ENCODE measurements at regions not wholly inside any gene's neighbourhood (a gene's known extent, or its start where the extent isn't known, plus 50 kb on each side); places are given as distances from the start of the nearest gene placed in this dataset.
"Not testable (repeated sequence)": the region's sequence is repeated elsewhere in the genome, so short reads cannot be mapped to it uniquely, and the experiment has no call there.

DNA sequence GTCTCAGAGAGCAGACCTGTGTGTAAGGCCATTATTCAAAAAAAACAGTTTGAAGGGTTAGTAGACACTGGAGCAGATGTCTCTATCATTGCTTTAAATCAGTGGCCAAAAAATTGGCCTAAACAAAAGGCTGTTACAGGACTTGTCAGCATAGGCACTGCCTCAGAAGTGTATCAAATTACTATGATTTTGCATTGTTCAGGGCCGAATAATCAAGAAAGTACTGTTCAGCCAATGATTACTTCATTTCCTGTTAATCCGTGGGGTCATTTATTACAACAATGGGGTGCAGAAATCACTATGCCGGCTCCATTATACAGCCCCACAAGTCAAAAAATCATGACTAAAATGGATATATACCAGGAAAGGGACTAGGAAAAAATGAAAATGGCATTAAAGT, 160.3 kb downstream of the GPX5 start:
- not testable (repeated sequence) for H3K4me1 ChIP-seq (replicated peaks); H3K27ac ChIP-seq; H3K36me3 ChIP-seq; H3K27me3 ChIP-seq (replicated peaks); DNase-seq (ENCODE audit: low read depth in 1 of 2, low spot score in 2 of 2); H3K9me3 ChIP-seq (replicated peaks); H3K4me3 ChIP-seq

DNA sequence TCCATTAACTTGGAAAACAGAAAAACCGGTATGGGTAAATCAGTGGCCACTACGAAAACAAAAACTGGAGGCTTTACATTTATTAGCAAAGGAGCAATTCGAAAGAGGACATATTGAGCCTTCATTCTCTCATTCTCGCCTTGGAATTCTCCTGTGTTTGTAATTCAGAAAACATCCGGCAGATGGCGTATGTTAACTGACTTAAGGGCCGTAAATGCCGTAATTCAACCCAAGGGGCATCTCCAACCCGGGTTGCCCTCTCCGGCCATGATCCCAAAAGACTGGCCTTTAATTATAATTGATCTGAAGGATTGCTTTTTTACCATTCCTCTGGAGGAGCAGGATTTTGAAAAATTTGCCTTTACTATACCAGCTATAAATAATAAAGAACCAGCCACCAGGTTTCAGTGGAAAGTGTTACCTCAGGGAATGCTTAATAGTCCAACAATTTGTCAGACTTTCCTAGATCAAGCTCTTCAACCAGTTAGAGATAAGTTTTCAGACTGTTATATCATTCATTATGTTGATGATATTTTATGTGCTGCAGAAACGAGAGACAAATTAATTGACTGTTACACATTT, 160.9 kb downstream of the GPX5 start:
- peak; percentile 44 to 52 for DNase-seq (ENCODE audit: low read depth in 1 of 2, low spot score in 2 of 2)
- H3K27me3 ChIP-seq (replicated peaks); H3K4me1 ChIP-seq (replicated peaks); H3K4me3 ChIP-seq; H3K9me3 ChIP-seq (replicated peaks); H3K36me3 ChIP-seq; H3K27ac ChIP-seq: not testable (repeated sequence)

DNA sequence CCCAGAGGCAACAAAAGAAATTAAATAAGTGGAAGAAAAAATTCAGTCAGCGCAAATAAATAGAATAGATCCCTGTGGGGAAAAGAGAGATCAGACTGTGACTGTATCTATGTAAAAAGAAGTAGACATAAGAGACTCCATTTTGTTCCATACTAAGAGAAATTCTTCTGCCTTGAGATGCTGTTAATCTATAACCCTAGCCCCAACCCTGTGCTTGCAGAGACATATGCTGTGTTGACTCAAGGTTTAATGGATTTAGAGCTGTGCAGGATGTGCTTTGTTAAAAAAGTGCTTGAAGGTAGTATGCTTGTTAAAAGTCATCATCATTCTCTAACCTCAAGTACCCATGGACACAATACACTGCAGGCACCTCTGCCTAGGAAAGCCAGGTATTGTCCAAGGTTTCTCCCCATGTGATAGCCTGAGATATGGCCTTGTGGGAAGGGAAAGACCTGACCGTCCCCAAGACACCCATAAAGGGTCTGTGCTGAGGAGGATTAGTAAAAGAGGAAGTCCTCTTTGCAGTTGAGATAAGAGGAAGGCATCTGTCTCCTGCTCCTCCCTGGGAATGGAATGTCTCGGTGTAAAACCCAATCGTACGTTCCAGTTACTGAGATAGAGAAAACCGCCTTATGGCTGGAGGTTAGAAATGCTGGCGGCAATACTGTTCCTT, 161.8 kb downstream of the GPX5 start:
- not testable (repeated sequence) for H3K36me3 ChIP-seq; H3K4me3 ChIP-seq; DNase-seq (ENCODE audit: low read depth in 1 of 2, low spot score in 2 of 2); H3K9me3 ChIP-seq (replicated peaks); H3K27ac ChIP-seq; H3K27me3 ChIP-seq (replicated peaks); H3K4me1 ChIP-seq (replicated peaks)

DNA sequence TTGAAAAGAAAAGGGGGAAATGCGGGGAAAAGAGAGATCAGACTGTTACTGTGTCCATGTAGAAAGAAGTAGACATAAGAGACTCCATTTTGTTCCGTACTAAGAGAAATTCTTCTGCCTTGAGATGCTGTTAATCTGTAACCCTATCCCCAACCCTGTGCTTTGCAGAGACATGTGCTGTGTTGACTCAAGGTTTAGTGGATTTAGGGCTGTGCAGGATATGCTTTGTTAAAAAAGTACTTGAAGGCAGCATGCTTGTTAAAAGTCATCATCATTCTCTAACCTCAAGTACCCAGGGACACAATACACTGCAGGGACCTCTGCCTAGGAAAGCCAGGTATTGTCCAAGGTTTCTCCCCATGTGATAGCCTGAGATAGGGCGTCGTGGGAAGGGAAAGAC, 166.3 kb downstream of the GPX5 start:
- DNase-seq (ENCODE audit: low read depth in 1 of 2, low spot score in 2 of 2); H3K27ac ChIP-seq; H3K4me3 ChIP-seq; H3K36me3 ChIP-seq; H3K9me3 ChIP-seq (replicated peaks); H3K4me1 ChIP-seq (replicated peaks): not testable (repeated sequence)
- peaks cover 25% of the 10 kb centered on the region for H3K27me3 ChIP-seq (replicated peaks)

DNA sequence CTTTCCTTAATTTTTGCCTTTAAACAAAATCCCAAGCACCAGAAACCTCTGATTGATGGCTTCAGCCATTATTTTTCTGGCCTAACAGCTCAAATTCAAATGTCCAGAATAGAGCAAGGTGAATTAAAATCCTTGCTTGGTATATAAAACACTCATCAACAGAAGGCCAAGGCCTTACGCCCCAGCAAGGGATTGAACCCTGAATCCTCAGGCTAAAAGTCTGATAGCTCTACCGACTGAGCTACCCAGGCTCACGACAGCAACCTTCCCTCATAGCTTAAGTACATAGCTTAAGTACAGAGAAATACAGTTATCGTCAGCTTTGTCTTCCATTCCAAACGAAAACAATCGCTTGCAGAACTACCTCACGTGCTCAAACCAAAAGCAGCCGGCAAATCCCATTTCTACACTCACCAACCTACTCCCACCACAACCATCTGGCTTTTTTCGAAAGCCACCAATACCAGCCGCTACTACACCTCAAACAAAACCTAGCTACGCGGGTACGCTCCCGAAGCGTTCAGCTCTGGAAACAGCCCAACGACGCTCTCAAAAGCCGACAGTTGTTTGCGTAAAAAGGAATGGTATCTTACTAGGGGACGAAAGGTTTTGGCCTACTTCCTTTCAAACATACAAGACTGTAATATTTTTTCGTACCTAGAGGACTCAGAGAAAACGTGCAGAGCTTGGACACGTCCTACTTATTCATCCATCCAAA, 167.5 kb downstream of the GPX5 start:
- H3K9me3 ChIP-seq (replicated peaks): no peaks in the 10 kb centered on the region
- H3K27me3 ChIP-seq (replicated peaks): peaks cover 33% of the 10 kb centered on the region
- no peaks in the 10 kb centered on the region for H3K36me3 ChIP-seq
- H3K27ac ChIP-seq: no peak overlapping the region
- no peak overlapping the region for H3K4me3 ChIP-seq
- DNase-seq (ENCODE audit: low read depth in 1 of 2, low spot score in 2 of 2): no peak
- H3K4me1 ChIP-seq (replicated peaks): no peaks in the 10 kb centered on the region

DNA sequence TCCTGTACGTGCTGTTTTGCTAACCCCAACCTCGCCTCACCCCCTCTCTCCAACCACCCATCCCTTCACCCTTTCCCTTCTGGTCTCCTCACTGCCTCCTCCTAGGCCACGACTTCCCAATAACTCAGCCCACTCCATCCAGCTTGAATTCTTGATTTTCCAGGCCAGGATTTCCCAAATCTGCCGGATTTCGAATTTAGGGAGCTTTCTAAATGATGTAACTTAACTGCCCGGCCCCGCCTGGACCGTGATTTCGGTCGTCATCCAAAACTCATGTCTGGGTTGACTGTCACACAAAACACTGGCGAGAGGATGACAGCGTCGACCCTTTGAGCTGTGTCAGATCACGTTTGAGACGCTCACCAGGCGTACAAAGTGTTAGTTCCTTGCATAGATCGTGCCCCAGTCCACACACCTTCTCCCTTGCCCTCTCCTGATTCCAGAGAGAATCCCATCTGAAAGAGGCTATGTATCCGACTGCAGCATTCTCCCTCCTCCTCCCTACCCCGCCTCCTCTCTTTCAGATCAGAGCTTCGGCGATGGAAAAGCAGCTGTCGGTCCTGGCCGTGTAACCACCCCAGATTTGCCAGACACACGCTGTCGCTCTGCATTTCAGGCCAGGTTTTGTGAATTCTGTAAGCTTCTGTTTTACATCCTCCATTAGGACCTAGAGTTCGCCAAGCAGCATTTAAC, 168.2 kb downstream of the GPX5 start:
- H3K4me1 ChIP-seq (replicated peaks): no peaks in the 10 kb centered on the region
- no peaks in the 10 kb centered on the region for H3K36me3 ChIP-seq
- H3K4me3 ChIP-seq: no peak overlapping the region
- no peak for DNase-seq (ENCODE audit: low read depth in 1 of 2, low spot score in 2 of 2)
- H3K27ac ChIP-seq: no peak overlapping the region
- H3K27me3 ChIP-seq (replicated peaks): peaks cover 33% of the 10 kb centered on the region
- no peaks in the 10 kb centered on the region for H3K9me3 ChIP-seq (replicated peaks)

DNA sequence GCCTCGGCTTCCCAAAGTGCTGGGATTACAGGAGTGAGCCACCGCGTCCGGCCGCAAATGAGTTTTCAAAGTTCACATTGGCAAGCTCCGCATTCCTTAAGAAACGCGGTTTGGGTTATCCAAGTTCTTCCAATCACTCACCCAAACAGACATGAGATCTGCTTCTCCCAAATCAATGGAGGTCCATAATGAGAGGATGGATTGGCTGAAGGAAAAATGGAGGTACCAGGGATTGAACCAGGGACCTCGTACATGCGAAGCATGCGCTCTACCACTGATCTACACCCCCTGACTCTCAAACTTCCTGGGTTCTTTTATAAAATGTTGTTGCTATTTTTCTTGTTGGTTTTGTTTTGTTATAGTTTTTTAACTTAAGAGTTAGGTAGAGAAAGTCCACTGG, 170.0 kb downstream of the GPX5 start:
- Histone ChIP-seq H3K27ac (no peak overlapping the region), H3K4me3 (no peak overlapping the region), H3K9me3 (replicated peaks) (no peaks in the 10 kb centered on the region), H3K4me1 (replicated peaks) (no peaks in the 10 kb centered on the region), H3K27me3 (replicated peaks) (peaks cover 37% of the 10 kb centered on the region), H3K36me3 (no peaks in the 10 kb centered on the region)
- no peak for DNase-seq (ENCODE audit: low read depth in 1 of 2, low spot score in 2 of 2)

DNA sequence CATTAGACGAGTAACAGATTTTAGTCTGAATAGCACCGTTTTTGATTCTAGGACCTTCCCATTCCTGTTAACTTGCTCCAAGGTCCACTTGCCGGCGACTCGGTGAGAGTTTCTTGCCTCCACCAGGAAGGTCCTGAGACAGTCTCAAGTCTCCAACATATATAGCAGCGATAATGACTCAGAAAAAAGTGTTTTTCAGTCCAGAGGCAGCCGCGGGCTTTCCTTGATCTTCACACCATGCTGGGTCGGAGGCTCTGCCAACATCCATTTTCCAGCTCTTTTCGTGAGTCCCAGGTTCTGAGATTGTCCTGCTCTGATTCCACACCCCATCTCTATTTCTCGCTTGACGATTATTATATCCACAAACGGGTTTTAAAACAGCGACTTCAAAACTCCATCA, 170.5 kb downstream of the GPX5 start:
- H3K27ac ChIP-seq: no peak overlapping the region
- no peaks in the 10 kb centered on the region for H3K4me1 ChIP-seq (replicated peaks)
- peaks cover 37% of the 10 kb centered on the region for H3K27me3 ChIP-seq (replicated peaks)
- no peaks in the 10 kb centered on the region for H3K36me3 ChIP-seq
- DNase-seq (ENCODE audit: low read depth in 1 of 2, low spot score in 2 of 2): no peak
- no peaks in the 10 kb centered on the region for H3K9me3 ChIP-seq (replicated peaks)
- H3K4me3 ChIP-seq: no peak overlapping the region

DNA sequence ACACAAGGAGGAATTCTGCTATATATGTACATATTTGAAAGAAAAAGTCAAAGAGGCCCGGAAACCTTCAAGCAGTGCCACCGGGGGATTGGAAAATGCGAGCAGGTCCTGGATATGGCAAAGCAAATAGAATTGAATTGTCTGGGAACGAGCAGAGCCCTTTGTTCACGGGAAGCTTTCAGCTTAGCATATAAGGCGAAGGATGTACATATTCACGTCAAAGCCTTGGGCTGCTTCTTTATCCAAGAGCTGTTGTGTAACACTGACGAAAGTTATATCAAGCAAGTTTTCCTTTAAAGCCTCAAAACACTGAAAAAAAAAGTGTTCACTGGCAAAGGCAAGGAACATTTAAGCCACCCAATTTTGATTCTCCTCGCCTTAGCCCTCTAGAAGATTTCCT, 171.0 kb downstream of the GPX5 start:
- peaks cover 37% of the 10 kb centered on the region for H3K27me3 ChIP-seq (replicated peaks)

DNA sequence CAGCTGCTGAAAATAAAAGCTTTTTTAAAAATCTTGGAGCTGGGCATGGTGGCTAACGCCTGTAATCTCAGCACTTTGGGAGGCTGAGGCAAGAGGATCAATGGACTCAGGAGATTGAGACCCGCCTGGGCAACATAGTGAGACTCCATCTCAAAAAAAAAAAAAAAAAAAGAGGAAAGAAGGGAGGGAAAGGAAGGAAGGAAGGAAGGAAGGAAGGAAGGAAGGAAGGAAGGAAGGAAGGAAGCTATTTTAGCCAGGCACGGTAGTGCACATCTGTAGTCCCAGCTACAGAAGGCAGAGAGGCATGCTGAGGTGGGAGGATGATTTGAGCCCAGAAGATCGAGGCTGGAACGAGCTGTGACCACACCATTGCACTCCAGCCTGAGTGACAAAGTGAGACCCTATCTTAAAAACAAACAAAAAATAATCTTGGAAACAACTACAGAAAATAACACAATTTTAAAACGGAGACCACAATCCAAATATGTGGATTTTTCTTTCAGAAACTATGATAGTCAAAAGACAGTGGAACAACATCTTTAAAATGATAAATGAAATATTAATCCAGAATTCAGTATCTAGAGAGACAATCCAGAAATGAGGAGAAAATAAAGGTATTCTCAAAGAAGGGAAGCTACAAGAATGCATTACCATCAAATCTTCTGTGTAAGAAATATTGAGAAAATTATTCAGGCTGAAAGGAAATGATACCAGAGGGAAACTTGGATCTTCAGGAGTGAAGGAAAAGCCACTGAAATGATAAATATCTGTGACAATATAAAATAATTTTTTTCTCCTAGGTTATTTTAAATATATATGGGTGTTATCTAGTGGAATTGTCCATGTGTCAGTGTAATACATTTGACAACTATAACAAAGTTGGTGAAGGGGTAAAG, 182.0 kb downstream of the GPX5 start:
- DNase-seq (ENCODE audit: low read depth in 1 of 2, low spot score in 2 of 2): no peak
- Histone ChIP-seq H3K4me1 (replicated peaks) (no peaks in the 10 kb centered on the region), H3K4me3 (no peak overlapping the region), H3K36me3 (no peaks in the 10 kb centered on the region), H3K9me3 (replicated peaks) (no peaks in the 10 kb centered on the region), H3K27ac (no peak overlapping the region), H3K27me3 (replicated peaks) (no peaks in the 10 kb centered on the region)

More for the DNA sequence above, 171.0 kb downstream of the GPX5 start:
- DNase-seq (ENCODE audit: low read depth in 1 of 2, low spot score in 2 of 2): no peak
- Histone ChIP-seq H3K4me3 (no peak overlapping the region), H3K36me3 (no peaks in the 10 kb centered on the region), H3K9me3 (replicated peaks) (no peaks in the 10 kb centered on the region), H3K27ac (no peak overlapping the region), H3K4me1 (replicated peaks) (no peaks in the 10 kb centered on the region)

DNA sequence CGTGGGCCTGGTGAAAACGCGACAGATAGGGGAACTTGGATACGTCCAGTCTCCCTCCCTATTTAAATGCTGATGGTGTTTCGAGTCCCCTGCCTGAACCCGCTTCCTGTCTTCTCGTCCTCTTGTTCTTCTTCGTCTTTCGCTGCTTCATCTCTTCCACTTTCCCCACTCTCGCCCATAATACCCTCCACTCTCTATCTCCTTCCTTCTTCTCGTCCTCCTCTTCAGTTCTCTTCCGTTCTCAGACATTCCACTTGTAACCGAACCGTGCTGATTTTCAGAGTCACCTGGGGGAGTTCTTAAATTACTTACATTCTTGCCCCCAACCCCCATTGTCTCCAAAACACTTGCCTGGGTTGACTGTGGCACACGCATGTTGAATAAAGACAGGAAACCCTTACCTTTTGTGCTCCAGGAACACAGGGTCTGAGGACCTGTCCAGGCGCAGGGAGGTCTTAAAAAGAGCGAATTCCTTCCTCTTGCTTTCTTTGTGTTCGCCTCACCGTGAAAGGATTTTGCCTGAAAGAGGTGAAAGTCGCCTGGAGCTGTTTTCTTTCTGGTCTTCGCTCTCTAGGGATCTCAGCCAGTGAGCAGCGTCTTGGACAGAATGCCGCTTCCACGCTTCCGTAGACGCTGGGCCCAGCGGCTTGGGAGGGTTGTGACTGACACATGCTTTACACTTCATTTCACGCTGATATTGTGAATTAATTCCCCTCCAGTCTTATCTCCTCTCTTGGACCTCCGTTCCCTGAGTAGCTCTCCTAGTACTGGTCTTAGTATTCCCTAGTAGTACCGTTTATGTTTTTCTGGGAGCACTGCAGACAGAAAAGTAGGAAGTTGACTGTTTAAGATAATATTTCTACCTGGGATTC, 184.0 kb downstream of the GPX5 start:
- H3K36me3 ChIP-seq: no peaks in the 10 kb centered on the region
- DNase-seq (ENCODE audit: low read depth in 1 of 2, low spot score in 2 of 2): no peak
- no peaks in the 10 kb centered on the region for H3K4me1 ChIP-seq (replicated peaks)
- no peaks in the 10 kb centered on the region for H3K9me3 ChIP-seq (replicated peaks)
- no peak overlapping the region for H3K27ac ChIP-seq
- H3K4me3 ChIP-seq: no peak overlapping the region
- H3K27me3 ChIP-seq (replicated peaks): no peaks in the 10 kb centered on the region

DNA sequence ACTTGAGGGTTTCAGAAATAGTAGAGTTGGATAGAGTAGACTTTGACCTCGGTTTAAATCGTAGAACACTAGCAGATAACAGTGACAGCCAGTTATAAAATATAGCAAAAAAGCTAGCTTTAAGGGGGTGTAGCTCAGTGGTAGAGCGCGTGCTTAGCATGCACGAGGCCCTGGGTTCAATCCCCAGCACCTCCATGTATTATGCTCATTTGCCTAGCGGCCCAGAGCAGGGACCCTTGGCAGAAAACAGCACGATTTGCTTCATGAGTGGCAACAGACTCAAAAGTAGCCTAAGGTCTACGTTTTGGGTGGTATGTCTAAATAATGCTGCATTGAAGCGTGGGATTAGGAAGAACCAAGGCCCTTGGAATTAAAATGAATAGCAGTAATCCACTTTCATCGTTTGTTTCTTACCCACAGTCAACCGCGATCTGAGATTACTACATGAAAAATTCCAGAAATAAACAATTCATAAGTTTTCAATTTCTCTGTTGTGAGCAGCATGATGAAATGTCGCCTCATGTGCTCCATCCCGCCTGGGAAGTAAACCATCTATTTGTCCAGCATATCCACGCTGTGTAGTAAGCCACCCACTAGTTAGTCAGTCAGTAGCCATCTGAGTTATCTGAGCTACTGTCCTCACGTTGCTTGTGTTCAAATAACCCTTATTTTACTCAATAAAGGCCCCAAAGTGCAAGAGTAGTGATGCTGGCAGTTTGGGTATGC, 184.9 kb downstream of the GPX5 start:
- no peaks in the 10 kb centered on the region for H3K9me3 ChIP-seq (replicated peaks)
- no peak overlapping the region for H3K27ac ChIP-seq
- no peaks in the 10 kb centered on the region for H3K4me1 ChIP-seq (replicated peaks)
- no peak for DNase-seq (ENCODE audit: low read depth in 1 of 2, low spot score in 2 of 2)
- H3K36me3 ChIP-seq: no peaks in the 10 kb centered on the region
- H3K4me3 ChIP-seq: no peak overlapping the region
- H3K27me3 ChIP-seq (replicated peaks): no peaks in the 10 kb centered on the region

All from SJSA1 (cell line).